Tibial nerve (tissue), 3 donors: ENCODE measurements at regions not wholly inside any gene's neighbourhood (a gene's known extent, or its start where the extent isn't known, plus 50 kb on each side); places are given as distances from the start of the nearest gene placed in this dataset.

ENCODE experiments used
- POLR2A ChIP-seq, 2 donors: fragments of 450-650 bp; IDR thresholded peaks; one replicate each; pipeline ENCODE4 v1.6.1; 2017; ENCODE audit warnings: antibody characterized with exemption in 2 of 2, mild to moderate bottlenecking in 2 of 2, moderate library complexity in 2 of 2
- TF ChIP-seq, protein P1 (sequence below), 5 experiments: fragments of 200-600 bp in 3 of 5; fragments of 450-650 bp in 2 of 5; sonication (generic) in 3 of 5; IDR thresholded peaks; one replicate each; pipeline ENCODE4 v1.5.1; 2016 to 2019; ENCODE audit warnings: antibody characterized with exemption in 5 of 5, mild to moderate bottlenecking in 3 of 5, moderate library complexity in 2 of 5

DNA sequence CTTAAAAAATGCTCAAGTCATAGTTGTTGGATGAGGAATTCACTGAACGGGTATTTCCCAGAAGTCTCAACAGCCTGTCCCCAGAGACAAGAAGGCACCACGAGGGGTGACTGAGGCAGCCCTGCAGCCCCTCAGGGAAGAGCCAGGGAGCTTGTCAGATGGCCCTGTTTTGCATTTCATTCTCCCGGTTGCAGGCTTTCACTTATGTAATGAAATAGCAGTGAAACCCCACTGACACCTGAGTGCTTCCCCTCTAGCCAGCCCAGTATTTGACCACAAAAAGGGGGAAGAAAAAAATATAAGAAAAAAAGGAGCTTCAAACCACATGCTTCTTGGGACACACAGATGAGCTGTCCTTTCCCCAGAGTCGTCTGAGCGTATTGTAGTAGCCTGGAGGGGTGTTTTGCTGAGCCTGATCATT is 75.3 kb upstream of the IL12B start:
- no peak for TF ChIP-seq POLR2A (IDR thresholded peaks at IDR 0.05)
- TF ChIP-seq, protein P1, sequence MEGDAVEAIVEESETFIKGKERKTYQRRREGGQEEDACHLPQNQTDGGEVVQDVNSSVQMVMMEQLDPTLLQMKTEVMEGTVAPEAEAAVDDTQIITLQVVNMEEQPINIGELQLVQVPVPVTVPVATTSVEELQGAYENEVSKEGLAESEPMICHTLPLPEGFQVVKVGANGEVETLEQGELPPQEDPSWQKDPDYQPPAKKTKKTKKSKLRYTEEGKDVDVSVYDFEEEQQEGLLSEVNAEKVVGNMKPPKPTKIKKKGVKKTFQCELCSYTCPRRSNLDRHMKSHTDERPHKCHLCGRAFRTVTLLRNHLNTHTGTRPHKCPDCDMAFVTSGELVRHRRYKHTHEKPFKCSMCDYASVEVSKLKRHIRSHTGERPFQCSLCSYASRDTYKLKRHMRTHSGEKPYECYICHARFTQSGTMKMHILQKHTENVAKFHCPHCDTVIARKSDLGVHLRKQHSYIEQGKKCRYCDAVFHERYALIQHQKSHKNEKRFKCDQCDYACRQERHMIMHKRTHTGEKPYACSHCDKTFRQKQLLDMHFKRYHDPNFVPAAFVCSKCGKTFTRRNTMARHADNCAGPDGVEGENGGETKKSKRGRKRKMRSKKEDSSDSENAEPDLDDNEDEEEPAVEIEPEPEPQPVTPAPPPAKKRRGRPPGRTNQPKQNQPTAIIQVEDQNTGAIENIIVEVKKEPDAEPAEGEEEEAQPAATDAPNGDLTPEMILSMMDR (IDR thresholded peaks at IDR 0.05), result no peak
